ENCODE measurements at regions not wholly inside any gene's neighbourhood (a gene's known extent, or its start where the extent isn't known, plus 50 kb on each side); places are given as distances from the start of the nearest gene placed in this dataset.

DNA sequence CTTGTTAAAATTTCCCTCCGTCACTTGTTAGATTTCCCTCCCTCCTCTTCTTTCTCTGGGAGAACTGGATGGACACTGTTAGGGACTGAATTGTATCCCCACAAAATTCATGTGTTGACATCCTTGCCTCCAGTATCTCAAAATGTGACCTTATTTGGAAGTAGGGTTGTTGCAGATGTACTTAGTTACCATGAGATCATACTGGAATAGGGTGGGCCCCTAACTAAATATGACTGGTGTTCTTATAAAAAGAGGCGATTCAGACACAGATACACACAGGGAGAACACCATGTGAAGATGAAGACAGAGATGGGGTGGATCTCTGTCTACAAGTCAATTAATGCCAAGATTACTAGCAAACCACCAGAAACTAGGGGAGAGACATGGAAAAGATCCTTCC, 139.5 kb downstream of the ALDH8A1 start:
- Histone ChIP-seq H3K4me3 (replicated peaks in 1 of 3; ENCODE audit: insufficient read depth in 1 of 3, low read depth in 1 of 3, low read length in 3 of 3) (no peak overlapping the region), H3K36me3 (ENCODE audit: control insufficient read depth in 2 of 2, extremely low read depth in 1 of 2, insufficient read depth in 2 of 2, low read length in 2 of 2) (no peaks in the 10 kb centered on the region), H3K27me3 (ENCODE audit: control insufficient read depth in 2 of 2, insufficient read depth in 2 of 2, low read length in 2 of 2) (no peaks in the 10 kb centered on the region), H3K9ac (replicated peaks; ENCODE audit: extremely low read depth, insufficient read depth, low read length) (no peak overlapping the region), H3K27ac (ENCODE audit: insufficient read depth, low read depth, low read length) (no peak overlapping the region), H3K9me3 (replicated peaks; ENCODE audit: control insufficient read depth, insufficient read depth, low read length) (no peaks in the 10 kb centered on the region), H3K9me1 (replicated peaks; ENCODE audit: control insufficient read depth, extremely low read depth, insufficient read depth, low read length) (no peaks in the 10 kb centered on the region), H3K4me1 (ENCODE audit: control insufficient read depth, extremely low read depth, insufficient read depth, low read length) (no peaks in the 10 kb centered on the region), H2AFZ (ENCODE audit: low read depth, low read length) (no peak overlapping the region), H3K4me2 (ENCODE audit: insufficient read depth, low read length) (no peak overlapping the region), H4K20me1 (replicated peaks; ENCODE audit: control insufficient read depth, extremely low read depth, insufficient read depth, low read length) (no peaks in the 10 kb centered on the region), H3K79me2 (ENCODE audit: control insufficient read depth, insufficient read depth, low read length) (no peaks in the 10 kb centered on the region)
- ChIA-PET POLR2A (no interaction called here), CTCF (interaction anchor here (1.3 kb wide), 1 partner anchor 261 kb away, joined by 3 read pairs; no protein-coding TSS in a partner anchor)
- no peak for TF ChIP-seq POLR2AphosphoS5 (IDR thresholded peaks at IDR 0.05; ENCODE audit: insufficient read depth, low read depth, low read length)
- TF ChIP-seq EZH2 (IDR thresholded peaks at IDR 0.05; ENCODE audit: borderline replicate concordance, low read depth, low read length, severe bottlenecking), result no peak
- no peak for TF ChIP-seq FOS (IDR thresholded peaks at IDR 0.05; ENCODE audit: borderline replicate concordance, insufficient read depth, low read length)
- no peak for TF ChIP-seq GATA2 (IDR thresholded peaks at IDR 0.05; ENCODE audit: insufficient read depth, insufficient read length, low read depth, low read length)
- TF ChIP-seq, protein P1, sequence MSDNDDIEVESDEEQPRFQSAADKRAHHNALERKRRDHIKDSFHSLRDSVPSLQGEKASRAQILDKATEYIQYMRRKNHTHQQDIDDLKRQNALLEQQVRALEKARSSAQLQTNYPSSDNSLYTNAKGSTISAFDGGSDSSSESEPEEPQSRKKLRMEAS (IDR thresholded peaks at IDR 0.05; ENCODE audit: insufficient read depth, insufficient read length), result no peak
- TF ChIP-seq, protein P2, sequence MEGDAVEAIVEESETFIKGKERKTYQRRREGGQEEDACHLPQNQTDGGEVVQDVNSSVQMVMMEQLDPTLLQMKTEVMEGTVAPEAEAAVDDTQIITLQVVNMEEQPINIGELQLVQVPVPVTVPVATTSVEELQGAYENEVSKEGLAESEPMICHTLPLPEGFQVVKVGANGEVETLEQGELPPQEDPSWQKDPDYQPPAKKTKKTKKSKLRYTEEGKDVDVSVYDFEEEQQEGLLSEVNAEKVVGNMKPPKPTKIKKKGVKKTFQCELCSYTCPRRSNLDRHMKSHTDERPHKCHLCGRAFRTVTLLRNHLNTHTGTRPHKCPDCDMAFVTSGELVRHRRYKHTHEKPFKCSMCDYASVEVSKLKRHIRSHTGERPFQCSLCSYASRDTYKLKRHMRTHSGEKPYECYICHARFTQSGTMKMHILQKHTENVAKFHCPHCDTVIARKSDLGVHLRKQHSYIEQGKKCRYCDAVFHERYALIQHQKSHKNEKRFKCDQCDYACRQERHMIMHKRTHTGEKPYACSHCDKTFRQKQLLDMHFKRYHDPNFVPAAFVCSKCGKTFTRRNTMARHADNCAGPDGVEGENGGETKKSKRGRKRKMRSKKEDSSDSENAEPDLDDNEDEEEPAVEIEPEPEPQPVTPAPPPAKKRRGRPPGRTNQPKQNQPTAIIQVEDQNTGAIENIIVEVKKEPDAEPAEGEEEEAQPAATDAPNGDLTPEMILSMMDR (IDR thresholded peaks at IDR 0.05; ENCODE audit: extremely low read depth in 1 of 2, insufficient read depth in 1 of 2, low read depth in 1 of 2, low read length in 2 of 2), result no peak
- TF ChIP-seq MYC (IDR thresholded peaks at IDR 0.05; ENCODE audit: low read depth, low read length), result no peak
- no TSS peak for BruUV-seq (replicated peaks)
- dilution Hi-C loops (cut with MboI; ENCODE audit: extremely low pct_ligation_motif_present, low sequenced_read_pairs), result no loop called here
- DNase-seq (ENCODE audit: low read depth, low spot score) (no peak), FAIRE-seq (no peak)
- intact Hi-C loops (cut with micrococcal nuclease), result no loop called here

All from endothelial cell of umbilical vein (primary cell).